Sigmoid colon (tissue), 3 donors: ENCODE measurements at regions not wholly inside any gene's neighbourhood (a gene's known extent, or its start where the extent isn't known, plus 50 kb on each side); places are given as distances from the start of the nearest gene placed in this dataset.

Source experiments
- CTCF ChIP-seq, 4 experiments: fragments of 450-650 bp in 3 of 4; fragments of 200-600 bp in 1 of 4; IDR thresholded peaks; one replicate each; pipeline ENCODE4 v1.5.1; 2016 to 2019; ENCODE audit warnings: antibody characterized with exemption in 4 of 4, mild to moderate bottlenecking in 3 of 4, moderate library complexity in 2 of 4
- POLR2A ChIP-seq, 2 donors: fragments of 450-650 bp; IDR thresholded peaks; one replicate each; pipeline ENCODE4 v1.6.1; 2016; ENCODE audit warnings: antibody characterized with exemption in 2 of 2, mild to moderate bottlenecking in 2 of 2, moderate library complexity in 2 of 2

GRCh38 chr2:225737556-225737955 is 338.0 kb downstream of the NYAP2 start:
- TF ChIP-seq CTCF (IDR thresholded peaks at IDR 0.05): no peak
- TF ChIP-seq POLR2A (IDR thresholded peaks at IDR 0.05): no peak
